ENCODE measurements at regions not wholly inside any gene's neighbourhood (a gene's known extent, or its start where the extent isn't known, plus 50 kb on each side); places are given as distances from the start of the nearest gene placed in this dataset.

GRCh38 chr5:38662090-38662489 is 105.6 kb upstream of the LIFR start:
- no peak for TF ChIP-seq CTCF (IDR thresholded peaks at IDR 0.05)
- DNase-seq (ENCODE audit: low spot score) = no peak
- ATAC-seq (ENCODE audit: insufficient number of reproducible peaks, low FRiP score, low read depth) = no peak
- no peaks in the 10 kb centered on the region for H3K9me3 ChIP-seq
- peak overlapping the region; percentile 5 for H3K4me3 ChIP-seq
- no peaks in the 10 kb centered on the region for H3K36me3 ChIP-seq
- peaks cover 21 to 41% of the 10 kb centered on the region in 2 donors for H3K4me1 ChIP-seq (ENCODE audit: control insufficient read depth in 1 of 2, low read depth in 2 of 2)
- H3K27ac ChIP-seq = peak overlapping the region in 1 of 2 donors; percentile 17
- no peaks in the 10 kb centered on the region for H3K27me3 ChIP-seq (replicated peaks; ENCODE audit: insufficient read depth)

- Histone ChIP-seq H3K27me3 (replicated peaks; ENCODE audit: insufficient read depth) (no peaks in the 10 kb centered on the region), H3K9me3 (no peaks in the 10 kb centered on the region), H3K4me3 (no peak overlapping the region), H3K4me1 (ENCODE audit: control insufficient read depth in 1 of 2, low read depth in 2 of 2) (peaks cover 21 to 45% of the 10 kb centered on the region in 2 donors), H3K36me3 (no peaks in the 10 kb centered on the region), H3K27ac (no peak overlapping the region)
- no peak for TF ChIP-seq CTCF (IDR thresholded peaks at IDR 0.05)
- DNase-seq (ENCODE audit: low spot score) = no peak
- no peak for ATAC-seq (ENCODE audit: insufficient number of reproducible peaks, low FRiP score, low read depth)
These were observed 106.8 kb upstream of the LIFR start for GRCh38 chr5:38663249-38663648.

GRCh38 chr5:38666668-38667498 is 110.4 kb upstream of the LIFR start:
- Histone ChIP-seq H3K36me3 (no peaks in the 10 kb centered on the region), H3K9me3 (no peaks in the 10 kb centered on the region), H3K4me1 (ENCODE audit: control insufficient read depth in 1 of 2, low read depth in 2 of 2) (peaks cover 20 to 43% of the 10 kb centered on the region in 2 donors), H3K4me3 (no peak overlapping the region), H3K27me3 (replicated peaks; ENCODE audit: insufficient read depth) (no peaks in the 10 kb centered on the region), H3K27ac (peak overlapping the region; percentile 75 to 85)
- TF ChIP-seq CTCF (IDR thresholded peaks at IDR 0.05) = peak; percentile 83
- ATAC-seq (ENCODE audit: insufficient number of reproducible peaks, low FRiP score, low read depth) (peak; percentile 87), DNase-seq (ENCODE audit: low spot score) (no peak)

- Histone ChIP-seq H3K4me3 (no peak overlapping the region), H3K4me1 (ENCODE audit: control insufficient read depth in 1 of 2, low read depth in 2 of 2) (peaks cover 15 to 37% of the 10 kb centered on the region in 2 donors), H3K9me3 (no peaks in the 10 kb centered on the region), H3K36me3 (no peaks in the 10 kb centered on the region), H3K27ac (no peak overlapping the region), H3K27me3 (replicated peaks; ENCODE audit: insufficient read depth) (no peaks in the 10 kb centered on the region)
- TF ChIP-seq CTCF (IDR thresholded peaks at IDR 0.05) = no peak
- ATAC-seq (ENCODE audit: insufficient number of reproducible peaks, low FRiP score, low read depth) = no peak
- no peak for DNase-seq (ENCODE audit: low spot score)
These were observed 111.0 kb upstream of the LIFR start for GRCh38 chr5:38667499-38667776.

GRCh38 chr5:38669361-38669880 is 113.0 kb upstream of the LIFR start:
- ATAC-seq (ENCODE audit: insufficient number of reproducible peaks, low FRiP score, low read depth) = no peak

More at GRCh38 chr5:38669361-38669880, 113.0 kb upstream of the LIFR start:
- no peak overlapping the region for H3K4me3 ChIP-seq
- H3K9me3 ChIP-seq = no peaks in the 10 kb centered on the region
- no peaks in the 10 kb centered on the region for H3K36me3 ChIP-seq
- DNase-seq (ENCODE audit: low spot score) = no peak
- H3K4me1 ChIP-seq (ENCODE audit: control insufficient read depth in 1 of 2, low read depth in 2 of 2) = peaks cover 6 to 25% of the 10 kb centered on the region in 2 donors
- no peaks in the 10 kb centered on the region for H3K27me3 ChIP-seq (replicated peaks; ENCODE audit: insufficient read depth)
- no peak for TF ChIP-seq CTCF (IDR thresholded peaks at IDR 0.05)
- no peak overlapping the region for H3K27ac ChIP-seq

Measured in thoracic aorta (tissue), 2 donors.